ENCODE measurements at regions not wholly inside any gene's neighbourhood (a gene's known extent, or its start where the extent isn't known, plus 50 kb on each side); places are given as distances from the start of the nearest gene placed in this dataset.

DNA sequence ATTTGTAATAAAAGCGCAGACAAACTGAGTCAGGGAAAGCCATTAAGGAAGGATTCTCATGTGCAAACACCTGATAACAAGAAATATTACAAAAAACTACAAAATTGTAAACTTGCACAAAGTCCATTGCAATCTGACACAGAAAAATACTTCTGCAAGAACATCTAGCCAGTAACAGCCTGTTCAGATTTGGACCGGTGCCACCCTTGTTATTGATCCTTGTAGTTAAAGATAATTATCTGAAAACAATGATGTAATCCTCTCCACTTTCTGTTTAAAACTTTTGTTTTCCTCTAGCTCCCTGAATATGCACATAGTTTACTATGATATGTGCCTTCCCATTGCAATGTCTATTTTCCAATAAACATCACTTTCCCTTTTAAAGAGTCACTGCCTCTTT lies 1090.2 kb downstream of the PLOD2 start:
- DNase-seq (ENCODE audit: low spot score): no peak
- no peak overlapping the region for H3K27ac ChIP-seq (ENCODE audit: low read depth in 1 of 2, low read length in 2 of 2)
- WGBS: 68% methylated on average over 2 of the region's 2 CpGs
- no peak overlapping the region for H3K9ac ChIP-seq (ENCODE audit: low read depth in 1 of 2, low read length in 2 of 2)
- H3K4me1 ChIP-seq (ENCODE audit: control insufficient read depth in 4 of 4, insufficient read depth in 4 of 4, low read length in 3 of 4): no peaks in the 10 kb centered on the region
- H3K9me3 ChIP-seq (ENCODE audit: control insufficient read depth in 4 of 4, low read length in 3 of 4): no peaks in the 10 kb centered on the region
- no peaks in the 10 kb centered on the region for H3K36me3 ChIP-seq (ENCODE audit: control insufficient read depth in 4 of 4, insufficient read depth in 3 of 4, low read depth in 1 of 4, low read length in 3 of 4)
- H3K4me3 ChIP-seq (ENCODE audit: low read depth in 1 of 3, low read length in 3 of 3): no peak overlapping the region
- H3K27me3 ChIP-seq (ENCODE audit: control insufficient read depth in 4 of 4, insufficient read depth in 4 of 4, low read length in 3 of 4): no peaks in the 10 kb centered on the region
- no peak for TF ChIP-seq ZBTB33 (IDR thresholded peaks at IDR 0.05)
- TF ChIP-seq NR2F2 (IDR thresholded peaks at IDR 0.05): no peak
- TF ChIP-seq, protein P1, sequence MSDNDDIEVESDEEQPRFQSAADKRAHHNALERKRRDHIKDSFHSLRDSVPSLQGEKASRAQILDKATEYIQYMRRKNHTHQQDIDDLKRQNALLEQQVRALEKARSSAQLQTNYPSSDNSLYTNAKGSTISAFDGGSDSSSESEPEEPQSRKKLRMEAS (IDR thresholded peaks at IDR 0.05): no peak

- no peak for DNase-seq (ENCODE audit: low spot score)
- Histone ChIP-seq H3K9me3 (ENCODE audit: control insufficient read depth in 4 of 4, low read length in 3 of 4) (no peaks in the 10 kb centered on the region), H3K27ac (ENCODE audit: low read depth in 1 of 2, low read length in 2 of 2) (no peak overlapping the region), H3K4me3 (ENCODE audit: low read depth in 1 of 3, low read length in 3 of 3) (no peak overlapping the region), H3K4me1 (ENCODE audit: control insufficient read depth in 4 of 4, insufficient read depth in 4 of 4, low read length in 3 of 4) (no peaks in the 10 kb centered on the region), H3K36me3 (ENCODE audit: control insufficient read depth in 4 of 4, insufficient read depth in 3 of 4, low read depth in 1 of 4, low read length in 3 of 4) (no peaks in the 10 kb centered on the region), H3K27me3 (ENCODE audit: control insufficient read depth in 4 of 4, insufficient read depth in 4 of 4, low read length in 3 of 4) (no peaks in the 10 kb centered on the region), H3K9ac (ENCODE audit: low read depth in 1 of 2, low read length in 2 of 2) (no peak overlapping the region)
- no peak for TF ChIP-seq GABPA (IDR thresholded peaks at IDR 0.05 in 1 of 2, conservative IDR thresholded peaks at IDR 0.05 in 1 of 2)
- TF ChIP-seq FOXA2 (IDR thresholded peaks at IDR 0.05): no peak
- TF ChIP-seq, protein P2, sequence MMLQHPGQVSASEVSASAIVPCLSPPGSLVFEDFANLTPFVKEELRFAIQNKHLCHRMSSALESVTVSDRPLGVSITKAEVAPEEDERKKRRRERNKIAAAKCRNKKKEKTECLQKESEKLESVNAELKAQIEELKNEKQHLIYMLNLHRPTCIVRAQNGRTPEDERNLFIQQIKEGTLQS (IDR thresholded peaks at IDR 0.05): no peak
- TF ChIP-seq NR2F2 (IDR thresholded peaks at IDR 0.05): no peak
- no peak for TF ChIP-seq EGR1 (IDR thresholded peaks at IDR 0.05; ENCODE audit: low read depth in 2 of 2)
- no peak for TF ChIP-seq REST (IDR thresholded peaks at IDR 0.05)
- TF ChIP-seq, protein P3, sequence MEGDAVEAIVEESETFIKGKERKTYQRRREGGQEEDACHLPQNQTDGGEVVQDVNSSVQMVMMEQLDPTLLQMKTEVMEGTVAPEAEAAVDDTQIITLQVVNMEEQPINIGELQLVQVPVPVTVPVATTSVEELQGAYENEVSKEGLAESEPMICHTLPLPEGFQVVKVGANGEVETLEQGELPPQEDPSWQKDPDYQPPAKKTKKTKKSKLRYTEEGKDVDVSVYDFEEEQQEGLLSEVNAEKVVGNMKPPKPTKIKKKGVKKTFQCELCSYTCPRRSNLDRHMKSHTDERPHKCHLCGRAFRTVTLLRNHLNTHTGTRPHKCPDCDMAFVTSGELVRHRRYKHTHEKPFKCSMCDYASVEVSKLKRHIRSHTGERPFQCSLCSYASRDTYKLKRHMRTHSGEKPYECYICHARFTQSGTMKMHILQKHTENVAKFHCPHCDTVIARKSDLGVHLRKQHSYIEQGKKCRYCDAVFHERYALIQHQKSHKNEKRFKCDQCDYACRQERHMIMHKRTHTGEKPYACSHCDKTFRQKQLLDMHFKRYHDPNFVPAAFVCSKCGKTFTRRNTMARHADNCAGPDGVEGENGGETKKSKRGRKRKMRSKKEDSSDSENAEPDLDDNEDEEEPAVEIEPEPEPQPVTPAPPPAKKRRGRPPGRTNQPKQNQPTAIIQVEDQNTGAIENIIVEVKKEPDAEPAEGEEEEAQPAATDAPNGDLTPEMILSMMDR (IDR thresholded peaks at IDR 0.05; ENCODE audit: low read depth, low read length, missing input control): no peak
- TF ChIP-seq, protein P1 (IDR thresholded peaks at IDR 0.05): no peak
- no peak for TF ChIP-seq JUND (IDR thresholded peaks at IDR 0.05)
- no peak for TF ChIP-seq ZBTB33 (IDR thresholded peaks at IDR 0.05)
- no peak for TF ChIP-seq RXRA (IDR thresholded peaks at IDR 0.05)
- no peak for TF ChIP-seq YY1 (IDR thresholded peaks at IDR 0.05)
- TF ChIP-seq SP1 (IDR thresholded peaks at IDR 0.05): no peak
- TF ChIP-seq HNF4A (conservative IDR thresholded peaks at IDR 0.05): no peak
- TF ChIP-seq FOXA1 (IDR thresholded peaks at IDR 0.05): no peak
- TF ChIP-seq TAF1 (conservative IDR thresholded peaks at IDR 0.05): no peak
- no peak for TF ChIP-seq RAD21 (IDR thresholded peaks at IDR 0.05)
- no peak for TF ChIP-seq HNF4G (IDR thresholded peaks at IDR 0.05)
- 84% methylated on average over 2 of the region's 2 CpGs for WGBS
These were observed 1081.5 kb downstream of the PLOD2 start for GRCh38 chr3:145079436-145079835.
